Activated B cell treated with CpG ODN at 0.5 μM for 24 hours (primary cell): ENCODE measurements at regions not wholly inside any gene's neighbourhood (a gene's known extent, or its start where the extent isn't known, plus 50 kb on each side); places are given as distances from the start of the nearest gene placed in this dataset.

Experiments
- ATAC-seq: fragments of 200-7000 bp; cut with Tn5 transposase; one replicate; pipeline ENCODE4 v1.10.0; 2021; ENCODE audit warnings: low read depth, mild to moderate bottlenecking, moderate library complexity
- CTCF ChIA-PET: fragments of 350-600 bp; sonication (Branson Sonifier 250); formaldehyde crosslinking; loops from one replicate; lab custom pipeline; 2021; ENCODE audit warnings: antibody characterized with exemption; lab: Charles Lee
- POLR2A ChIA-PET: fragments of 350-600 bp; sonication (Branson Sonifier 250); formaldehyde crosslinking; loops from one replicate; lab custom pipeline; 2021; ENCODE audit warnings: antibody characterized with exemption; lab: Charles Lee
- DNase-seq: peaks from one replicate; pipeline ENCODE4 v3.0.0; 2022
- H3K27ac Mint-ChIP-seq: one replicate; pipeline ENCODE4 v1.8.0; 2020; ENCODE audit warnings: mixed read lengths
- H3K27me3 Mint-ChIP-seq: one replicate; pipeline ENCODE4 v1.8.0; 2021; ENCODE audit warnings: mixed read lengths
- H3K36me3 Mint-ChIP-seq: one replicate; pipeline ENCODE4 v1.8.0; 2021; ENCODE audit warnings: low read depth, mixed read lengths
- H3K4me1 Mint-ChIP-seq: one replicate; pipeline ENCODE4 v1.8.0; 2021; ENCODE audit warnings: mixed read lengths
- H3K4me3 Mint-ChIP-seq: one replicate; pipeline ENCODE4 v1.8.0; 2020; ENCODE audit warnings: mild to moderate bottlenecking, mixed read lengths
- H3K9me3 Mint-ChIP-seq: one replicate; pipeline ENCODE4 v1.8.0; 2020; ENCODE audit warnings: mixed read lengths
- CTCF ChIP-seq: fragments of 200-600 bp; IDR thresholded peaks from one replicate; pipeline ENCODE4 v1.8.0; 2022; ENCODE audit warnings: antibody characterized with exemption, mild to moderate bottlenecking
- intact Hi-C: fragments of 100-400 bp; cut with micrococcal nuclease; formaldehyde crosslinking; loops from one replicate; pipeline ENCODE4 v1.15.1; 2024

DNA sequence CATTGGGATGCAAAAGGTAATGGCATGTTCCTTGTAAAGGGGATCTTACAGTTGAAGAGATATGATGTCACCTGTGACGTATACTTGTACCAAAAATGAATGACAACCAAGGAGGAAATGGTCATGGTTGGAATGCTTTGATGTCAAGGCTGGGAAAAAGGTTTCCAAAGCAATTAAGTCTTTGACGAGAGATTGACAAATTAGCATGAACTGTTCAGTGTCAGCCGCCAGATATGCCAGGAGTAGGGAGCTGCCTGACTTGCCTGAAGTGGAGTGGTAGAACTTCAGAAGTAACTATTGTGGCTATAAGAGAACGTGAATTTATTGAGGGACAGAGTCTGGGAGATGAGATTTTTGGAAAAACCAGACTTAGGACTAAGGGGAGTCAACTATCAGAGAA, 88.1 kb downstream of the SEPTIN7 start:
- DNase-seq (no peak), ATAC-seq (no peak)
- Mint-ChIP-seq H3K27me3 (no peaks in the 10 kb centered on the region), H3K27ac (no peak overlapping the region), H3K4me1 (peaks cover 15% of the 10 kb centered on the region), H3K4me3 (no peak overlapping the region), H3K36me3 (peaks cover 73% of the 10 kb centered on the region), H3K9me3 (no peaks in the 10 kb centered on the region)
- ChIA-PET CTCF (no interaction called here), POLR2A (no interaction called here)
- intact Hi-C loops: loop anchor here (5.0 kb wide), 1 partner anchor 37 kb away; no protein-coding TSS in a partner anchor
- TF ChIP-seq CTCF: no peak

- no peak for DNase-seq
- peaks cover 16% of the 10 kb centered on the region for H3K4me1 Mint-ChIP-seq
- no peak overlapping the region for H3K27ac Mint-ChIP-seq
- intact Hi-C loops: loop anchor here (5.0 kb wide), 1 partner anchor 38 kb away; no protein-coding TSS in a partner anchor
- no peak for ATAC-seq
- no peaks in the 10 kb centered on the region for H3K27me3 Mint-ChIP-seq
- peaks cover 68% of the 10 kb centered on the region for H3K36me3 Mint-ChIP-seq
- ChIA-PET POLR2A (no interaction called here), CTCF (interaction anchor here (0.9 kb wide), 1 partner anchor 162 kb away, joined by 3 read pairs; no protein-coding TSS in a partner anchor)
- no peak overlapping the region for H3K4me3 Mint-ChIP-seq
- no peaks in the 10 kb centered on the region for H3K9me3 Mint-ChIP-seq
- TF ChIP-seq CTCF: no peak
Measured at GRCh38 chr7:35889870-35890269, 89.0 kb downstream of the SEPTIN7 start.

DNA sequence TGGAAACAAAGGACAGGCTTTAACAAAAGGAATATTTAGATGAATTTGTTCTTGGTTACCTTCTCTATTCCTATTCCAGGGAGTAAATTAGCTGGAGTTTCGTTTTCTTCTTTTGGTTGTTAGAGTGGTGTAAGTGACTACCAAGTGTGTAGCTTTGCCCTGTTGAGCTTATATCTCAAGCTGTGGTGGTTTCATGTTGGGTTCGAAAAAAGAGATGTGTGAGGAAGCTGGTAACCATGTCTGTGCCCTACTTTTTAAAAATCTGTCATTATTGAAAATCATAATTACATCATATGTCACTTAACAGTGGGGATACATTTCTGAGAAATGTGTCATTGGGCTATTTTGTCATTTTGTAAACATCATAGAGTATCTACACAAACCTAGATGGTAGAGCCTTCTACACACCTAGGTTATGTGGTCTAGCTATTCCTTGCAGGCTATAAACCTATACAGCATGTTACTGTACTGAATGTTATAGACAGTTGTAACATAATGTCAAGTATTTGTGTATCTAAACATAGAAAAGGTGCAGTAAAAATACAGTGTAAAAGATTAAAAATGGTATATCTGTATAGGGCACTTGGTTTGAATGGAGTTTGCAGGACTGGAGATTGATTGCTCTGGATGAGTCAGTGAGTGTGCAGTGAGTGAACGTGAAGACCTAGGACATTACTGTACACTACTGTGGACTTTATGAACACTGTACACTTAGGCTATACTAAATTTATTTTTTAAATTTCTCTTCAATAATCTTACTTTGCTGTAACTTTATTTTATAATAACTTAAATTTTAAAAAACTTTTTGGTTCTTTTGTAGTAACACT, 90.4 kb downstream of the SEPTIN7 start:
- peaks cover 9% of the 10 kb centered on the region for H3K4me1 Mint-ChIP-seq
- no peaks in the 10 kb centered on the region for H3K9me3 Mint-ChIP-seq
- no peaks in the 10 kb centered on the region for H3K27me3 Mint-ChIP-seq
- no peak for TF ChIP-seq CTCF
- ATAC-seq (no peak), DNase-seq (no peak)
- no peak overlapping the region for H3K4me3 Mint-ChIP-seq
- H3K27ac Mint-ChIP-seq: peak overlapping the region; percentile 32
- ChIA-PET POLR2A (no interaction called here), CTCF (interaction anchor here (0.6 to 2.1 kb wide), 3 partner anchors 15 to 245 kb away, joined by 3 to 8 read pairs (median 6); no protein-coding TSS in a partner anchor)
- H3K36me3 Mint-ChIP-seq: peaks cover 62% of the 10 kb centered on the region
- intact Hi-C loops: no loop called here

DNA sequence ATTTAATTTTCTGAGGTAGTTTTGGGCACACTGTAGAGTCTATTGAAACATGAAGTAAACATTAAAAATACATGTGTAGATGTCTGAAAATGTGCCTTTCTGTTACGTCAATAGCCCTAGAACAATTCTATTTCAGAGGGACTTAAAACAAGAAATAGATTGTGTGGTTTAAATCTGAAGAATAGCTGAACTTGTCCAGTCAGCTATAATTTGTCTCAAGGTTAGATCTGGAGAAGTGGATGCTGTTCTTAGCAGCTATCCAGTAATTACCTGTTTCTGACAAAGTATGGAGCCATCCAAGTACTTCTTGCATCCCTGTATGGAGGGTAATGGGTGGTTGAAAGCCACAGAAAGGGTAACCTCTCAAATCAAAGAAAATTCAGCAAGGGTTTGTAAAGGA, 92.8 kb downstream of the SEPTIN7 start:
- DNase-seq: no peak
- ChIA-PET CTCF (no interaction called here), POLR2A (no interaction called here)
- peak overlapping the region; percentile 35 for H3K27ac Mint-ChIP-seq
- intact Hi-C loops: no loop called here
- H3K27me3 Mint-ChIP-seq: no peaks in the 10 kb centered on the region
- no peak overlapping the region for H3K4me3 Mint-ChIP-seq
- H3K9me3 Mint-ChIP-seq: no peaks in the 10 kb centered on the region
- ATAC-seq: no peak
- H3K4me1 Mint-ChIP-seq: peaks cover 9% of the 10 kb centered on the region
- no peak for TF ChIP-seq CTCF
- peaks cover 56% of the 10 kb centered on the region for H3K36me3 Mint-ChIP-seq

GRCh38 chr7:35894721-35895120, 93.9 kb downstream of the SEPTIN7 start:
- no peak for DNase-seq
- POLR2A ChIA-PET: no interaction called here
- intact Hi-C loops: no loop called here

More at GRCh38 chr7:35894721-35895120, 93.9 kb downstream of the SEPTIN7 start:
- CTCF ChIA-PET: no interaction called here
- Mint-ChIP-seq H3K27ac (no peak overlapping the region), H3K4me3 (no peak overlapping the region), H3K4me1 (peaks cover 8% of the 10 kb centered on the region), H3K9me3 (no peaks in the 10 kb centered on the region), H3K36me3 (peaks cover 51% of the 10 kb centered on the region), H3K27me3 (no peaks in the 10 kb centered on the region)
- no peak for ATAC-seq
- TF ChIP-seq CTCF: no peak
